Panc1 (cell line): ENCODE measurements at regions not wholly inside any gene's neighbourhood (a gene's known extent, or its start where the extent isn't known, plus 50 kb on each side); places are given as distances from the start of the nearest gene placed in this dataset.

Experiments
- CTCF ChIP-seq: fragments of 450-650 bp; IDR thresholded peaks from 2 replicates; pipeline ENCODE4 v1.5.1; 2017; ENCODE audit warnings: mild to moderate bottlenecking
- POLR2AphosphoS5 ChIP-seq: IDR thresholded peaks from 2 replicates; pipeline ENCODE4 v1.6.1; 2012; ENCODE audit warnings: mild to moderate bottlenecking, low read depth, low read length, moderate library complexity
- REST ChIP-seq, 2 experiments: IDR thresholded peaks; 2 replicates each; pipeline ENCODE4 v1.6.1; 2011 to 2012; ENCODE audit warnings: low read depth in 2 of 2, control low read depth in 1 of 2, low read length in 1 of 2, mild to moderate bottlenecking in 1 of 2, moderate library complexity in 1 of 2; ENCODE audit not compliant: insufficient read depth in 1 of 2
- SIN3A ChIP-seq: IDR thresholded peaks from 2 replicates; pipeline ENCODE4 v1.6.1; 2012; ENCODE audit warnings: low read depth, mild to moderate bottlenecking, low read length, moderate library complexity, borderline replicate concordance; ENCODE audit not compliant: insufficient read depth
- TCF7L2 ChIP-seq: IDR thresholded peaks from 2 replicates; pipeline ENCODE4 v1.6.1; 2011; ENCODE audit warnings: mild to moderate bottlenecking, low read depth, low read length, inconsistent platforms

DNA sequence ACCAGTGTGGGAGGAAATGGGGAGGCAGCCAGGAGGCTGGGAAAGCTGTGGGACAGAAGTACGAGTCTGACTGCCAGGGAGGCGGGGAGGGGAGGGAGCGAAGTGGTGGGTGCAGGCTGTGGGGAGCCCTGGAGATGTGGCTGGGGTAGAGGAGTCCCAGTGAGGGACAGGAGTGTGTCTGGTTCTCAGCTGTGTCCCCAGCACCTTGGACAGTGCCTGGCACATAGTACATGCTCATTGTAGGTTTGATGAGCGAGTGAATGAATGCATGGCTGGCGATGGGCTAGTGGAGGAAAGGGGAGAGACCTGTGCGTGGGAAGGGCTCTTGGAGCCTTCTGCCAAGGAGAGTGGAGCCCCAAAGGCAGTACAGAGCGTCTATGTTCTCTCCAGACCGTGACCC, 104.1 kb downstream of the SIK1 start:
- no peak for TF ChIP-seq CTCF
- peak; percentile 90 to 94 for TF ChIP-seq REST (IDR thresholded peaks at IDR 0.05; ENCODE audit: insufficient read depth in 1 of 2, low read depth in 2 of 2, low read length in 1 of 2)
- no peak for TF ChIP-seq SIN3A
- TF ChIP-seq POLR2AphosphoS5: no peak
- no peak for TF ChIP-seq TCF7L2
